ENCODE measurements at regions not wholly inside any gene's neighbourhood (a gene's known extent, or its start where the extent isn't known, plus 50 kb on each side); places are given as distances from the start of the nearest gene placed in this dataset.

DNA sequence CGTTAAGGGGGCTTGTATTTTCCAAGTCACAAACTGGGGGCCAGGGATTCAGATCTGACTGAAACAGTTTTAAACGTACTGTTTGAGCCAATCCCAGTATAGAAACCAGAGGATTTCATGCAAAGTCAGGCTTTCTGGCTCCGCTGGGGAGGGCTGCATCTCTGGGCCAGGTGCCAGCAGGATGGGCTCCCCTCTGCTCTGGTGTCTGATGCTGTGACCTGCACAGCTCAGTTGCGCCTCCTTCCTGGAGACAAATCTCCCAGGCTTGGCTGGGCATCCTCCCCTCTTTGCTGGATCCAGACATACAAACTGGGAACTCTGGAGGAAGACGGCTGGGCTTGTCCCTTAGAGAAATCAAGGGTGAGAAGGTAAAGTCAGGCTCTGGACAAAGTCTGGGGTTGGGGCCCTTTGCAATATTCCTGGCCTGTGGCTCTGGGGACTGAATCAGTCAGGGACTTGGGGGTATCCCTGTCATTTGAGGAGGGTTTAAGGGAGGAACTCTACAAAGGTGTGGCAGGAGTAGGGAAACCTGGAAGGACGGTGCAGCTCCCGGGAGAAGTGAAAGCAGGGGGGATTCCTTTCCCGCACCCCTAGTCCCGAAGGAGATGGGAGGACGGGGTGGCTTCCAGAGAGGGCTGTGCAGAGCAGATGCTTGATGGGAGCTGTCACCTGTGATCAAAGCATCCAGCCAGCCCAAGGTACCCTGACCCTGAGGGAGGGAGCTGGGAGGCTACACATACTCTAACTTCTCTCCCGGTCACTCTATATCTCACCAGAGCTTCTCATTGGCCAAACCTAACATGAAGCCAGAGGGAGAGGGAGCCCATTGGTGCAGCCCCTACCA lies 114.8 kb upstream of the ATP2B2 start:
- ATAC-seq (no peak), DNase-seq (no peak)
- intact Hi-C loops (cut with micrococcal nuclease), result no loop called here

DNA sequence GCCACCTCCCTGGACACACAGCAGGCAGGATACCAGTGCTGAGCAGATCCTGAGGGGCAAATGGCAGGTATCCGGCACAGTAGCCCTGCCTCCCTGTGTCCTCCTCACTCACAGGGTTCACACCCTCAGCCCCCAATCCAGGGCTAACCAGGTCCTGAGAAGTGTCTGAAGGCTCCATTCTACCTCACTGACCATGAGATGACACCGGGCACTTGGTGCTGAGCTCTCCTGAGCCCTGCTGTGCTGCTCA lies 115.4 kb upstream of the ATP2B2 start:
- intact Hi-C loops (cut with micrococcal nuclease), result no loop called here
- no peak for DNase-seq
- no peak for ATAC-seq

GRCh38 chr3:10623578-10624275 lies 118.3 kb upstream of the ATP2B2 start:
- intact Hi-C loops (cut with micrococcal nuclease), result no loop called here
- DNase-seq (no peak), ATAC-seq (no peak)

- no peak for ATAC-seq
- DNase-seq, result no peak
- intact Hi-C loops (cut with micrococcal nuclease), result no loop called here
These were observed 119.9 kb upstream of the ATP2B2 start for GRCh38 chr3:10625323-10625722.

GRCh38 chr3:10627884-10628572 lies 122.6 kb upstream of the ATP2B2 start:
- DNase-seq (no peak), ATAC-seq (no peak)
- intact Hi-C loops (cut with micrococcal nuclease), result no loop called here

GRCh38 chr3:10628891-10629670 lies 123.7 kb upstream of the ATP2B2 start:
- ATAC-seq (no peak), DNase-seq (no peak)
- intact Hi-C loops (cut with micrococcal nuclease), result no loop called here

DNA sequence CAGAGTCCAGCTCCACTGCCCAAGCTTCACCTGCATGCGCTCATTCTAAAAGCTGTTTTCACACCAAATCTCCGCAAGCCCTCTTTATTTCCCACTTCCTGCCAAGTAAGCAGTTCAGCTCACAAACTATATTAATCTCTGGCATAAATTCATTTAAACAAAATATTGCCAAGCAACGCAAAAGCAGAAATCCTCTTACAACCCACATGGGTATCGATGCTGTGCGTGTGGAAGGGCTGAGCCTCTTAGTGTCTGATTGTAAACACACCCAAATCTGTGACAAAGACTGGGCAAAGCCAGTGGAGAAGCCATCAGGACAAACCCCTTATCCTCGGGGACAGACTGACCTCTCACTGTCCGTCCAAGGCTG lies 124.3 kb upstream of the ATP2B2 start:
- intact Hi-C loops (cut with micrococcal nuclease), result no loop called here
- no peak for ATAC-seq

GRCh38 chr3:10631224-10631623 lies 125.8 kb upstream of the ATP2B2 start:
- ATAC-seq (no peak), DNase-seq (no peak)
- intact Hi-C loops (cut with micrococcal nuclease), result no loop called here

More for the DNA sequence above, 124.3 kb upstream of the ATP2B2 start:
- DNase-seq, result no peak

DNA sequence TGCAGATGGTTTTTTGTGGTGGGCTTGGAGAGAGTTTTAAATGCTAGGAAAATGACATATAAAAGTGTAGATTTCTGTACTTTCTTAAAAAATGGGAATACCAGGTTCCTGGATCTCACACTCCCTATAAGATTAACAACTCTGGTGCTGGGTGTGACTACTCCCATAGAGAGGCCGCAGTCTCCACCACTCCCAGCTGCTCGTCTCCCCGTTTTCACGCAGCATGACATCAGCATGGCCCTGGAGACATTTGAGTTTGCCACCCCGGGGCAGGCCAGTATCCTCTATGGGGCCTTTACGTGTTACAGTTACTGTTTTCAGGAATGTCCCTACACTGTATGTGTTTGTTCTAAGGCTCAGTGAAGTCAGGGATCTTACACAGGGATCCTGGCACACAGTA lies 126.7 kb upstream of the ATP2B2 start:
- DNase-seq (no peak), ATAC-seq (no peak)
- intact Hi-C loops (cut with micrococcal nuclease), result no loop called here

- intact Hi-C loops (cut with micrococcal nuclease), result no loop called here
- ATAC-seq, result no peak
These were observed 127.4 kb upstream of the ATP2B2 start for GRCh38 chr3:10632741-10633140.

DNA sequence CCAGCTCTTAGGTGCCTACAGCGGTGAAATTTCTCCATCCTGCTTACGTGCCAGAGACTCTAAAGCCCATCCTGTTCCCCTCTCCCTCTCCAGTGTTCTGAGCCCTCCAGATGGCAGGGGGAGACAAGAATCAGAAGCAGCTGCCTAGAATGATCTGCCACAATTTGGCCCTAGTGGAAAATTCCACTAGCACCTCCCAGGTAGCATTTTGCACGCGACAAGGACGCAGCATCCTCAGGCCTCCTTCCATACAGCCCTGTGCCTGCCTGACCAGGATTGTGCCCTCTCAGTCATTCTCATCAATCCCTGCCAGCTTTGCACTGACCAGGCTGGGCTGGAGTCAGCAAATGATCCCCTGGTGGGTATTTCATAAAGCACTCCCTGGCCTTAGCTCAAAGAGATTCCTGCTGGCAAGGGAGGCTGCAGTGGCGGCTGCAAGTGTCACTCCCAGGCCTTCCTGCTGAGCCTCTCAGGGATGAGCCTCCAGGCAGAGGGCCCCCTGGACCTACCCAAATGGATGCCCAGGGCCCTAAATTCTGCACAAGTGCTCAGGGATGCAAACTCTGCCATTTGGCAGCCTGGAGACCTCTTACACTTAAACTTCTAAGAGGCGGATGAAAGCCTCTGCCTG lies 130.2 kb upstream of the ATP2B2 start:
- ATAC-seq (no peak), DNase-seq (no peak)
- intact Hi-C loops (cut with micrococcal nuclease), result no loop called here

More at GRCh38 chr3:10632741-10633140, 127.4 kb upstream of the ATP2B2 start:
- no peak for DNase-seq

GRCh38 chr3:10637342-10637741 lies 132.0 kb upstream of the ATP2B2 start:
- intact Hi-C loops (cut with micrococcal nuclease), result no loop called here
- no peak for ATAC-seq
- no peak for DNase-seq

DNA sequence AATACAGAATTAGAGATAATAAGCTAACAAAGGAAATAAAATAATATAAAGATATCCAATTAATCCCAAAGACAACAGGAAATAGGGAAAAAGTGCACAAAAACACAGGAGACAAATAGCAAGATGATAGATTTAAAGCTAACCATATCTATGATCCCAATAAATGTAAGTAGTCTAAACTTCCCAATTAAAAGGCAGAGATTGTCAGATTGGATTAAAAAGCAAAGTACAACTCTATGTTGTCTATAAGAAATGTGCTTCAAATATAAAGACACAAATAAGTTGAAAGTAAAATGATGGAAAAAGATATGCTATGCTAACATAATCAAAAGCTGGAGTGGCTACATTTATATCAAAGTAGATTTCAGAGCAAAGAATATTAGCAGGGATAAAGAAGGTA lies 133.1 kb upstream of the ATP2B2 start:
- DNase-seq (no peak), ATAC-seq (no peak)
- intact Hi-C loops (cut with micrococcal nuclease), result no loop called here

GRCh38 chr3:10641760-10642159 lies 136.4 kb upstream of the ATP2B2 start:
- no peak for DNase-seq
- intact Hi-C loops (cut with micrococcal nuclease), result no loop called here

GRCh38 chr3:10644189-10644588 lies 138.8 kb upstream of the ATP2B2 start:
- intact Hi-C loops (cut with micrococcal nuclease), result no loop called here
- ATAC-seq (no peak), DNase-seq (no peak)

More at GRCh38 chr3:10641760-10642159, 136.4 kb upstream of the ATP2B2 start:
- ATAC-seq, result no peak

GRCh38 chr3:10645800-10646199 lies 140.4 kb upstream of the ATP2B2 start:
- no peak for ATAC-seq
- DNase-seq, result no peak

DNA sequence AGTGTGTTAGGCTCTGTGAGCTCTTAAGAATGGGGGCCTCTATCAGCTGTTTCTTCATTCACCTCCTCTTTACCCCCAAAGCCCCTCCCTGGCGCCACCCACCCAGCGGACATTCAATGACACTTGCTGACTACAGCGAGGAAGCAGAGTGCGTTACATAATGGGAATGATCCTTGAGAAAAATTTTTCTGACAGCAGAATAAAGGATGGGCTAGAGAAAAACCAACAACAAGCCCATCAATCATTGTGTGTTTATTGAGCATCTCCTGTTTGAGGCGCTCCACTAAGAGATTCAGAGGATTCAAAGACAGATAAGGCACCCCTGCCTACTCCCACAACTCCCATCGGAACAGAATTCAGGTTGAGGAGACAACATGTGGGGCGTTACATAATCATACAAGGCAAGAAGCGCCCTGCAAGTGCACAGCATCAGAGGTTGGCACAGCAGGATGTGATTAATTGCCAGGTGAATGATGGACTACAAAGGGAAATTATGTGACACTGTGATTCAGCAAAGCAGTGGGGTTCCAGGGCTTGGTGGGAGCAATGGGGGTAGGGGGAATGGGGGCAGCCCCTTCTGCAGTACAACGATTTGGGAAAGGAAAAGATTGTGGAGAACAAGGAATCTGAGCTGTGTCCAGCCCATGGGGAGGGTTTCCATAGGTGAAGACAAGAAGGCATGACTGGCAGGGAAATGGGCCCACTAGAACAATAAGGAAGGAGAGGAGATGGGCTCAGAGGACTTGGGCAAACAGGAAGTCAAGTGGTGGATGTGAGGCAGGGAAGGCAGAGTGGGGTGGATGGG lies 141.3 kb upstream of the ATP2B2 start:
- ATAC-seq (no peak), DNase-seq (no peak)
- intact Hi-C loops (cut with micrococcal nuclease), result no loop called here

More at GRCh38 chr3:10645800-10646199, 140.4 kb upstream of the ATP2B2 start:
- intact Hi-C loops (cut with micrococcal nuclease), result no loop called here

- ATAC-seq, result no peak
- intact Hi-C loops (cut with micrococcal nuclease), result no loop called here
- DNase-seq, result no peak
These were observed 142.0 kb upstream of the ATP2B2 start for GRCh38 chr3:10647376-10647775.

All from left ventricle myocardium superior (tissue), 1 donor.